GM12864 (cell line): ENCODE measurements at regions not wholly inside any gene's neighbourhood (a gene's known extent, or its start where the extent isn't known, plus 50 kb on each side); places are given as distances from the start of the nearest gene placed in this dataset.

ENCODE experiments used
- DNase-seq: peaks from one replicate; pipeline ENCODE4 v3.0.0-alpha.2; 2011; ENCODE audit warnings: low read depth
- H3K4me3 ChIP-seq: 2 replicates; pipeline ENCODE4 v1.5.1; 2011; ENCODE audit warnings: mild to moderate bottlenecking, low read depth, low read length, control low read depth
- CTCF ChIP-seq: IDR thresholded peaks from 2 replicates; pipeline ENCODE4 v1.5.1; 2011; ENCODE audit warnings: low read depth, mild to moderate bottlenecking, moderate library complexity, low read length, control low read depth, inconsistent platforms; ENCODE audit errors: missing control alignments

GRCh38 chr16:73872856-73873255 is 423.8 kb upstream of the PSMD7 start:
- H3K4me3 ChIP-seq = no peak overlapping the region
- DNase-seq = no peak
- no peak for TF ChIP-seq CTCF

GRCh38 chr16:73871088-73871733 is 425.4 kb upstream of the PSMD7 start:
- no peak for TF ChIP-seq CTCF
- H3K4me3 ChIP-seq = no peak overlapping the region
- no peak for DNase-seq

- no peak overlapping the region for H3K4me3 ChIP-seq
- DNase-seq = no peak
- no peak for TF ChIP-seq CTCF
Observed at GRCh38 chr16:73869126-73869525, 427.5 kb upstream of the PSMD7 start.

GRCh38 chr16:73864868-73865267 is 431.7 kb upstream of the PSMD7 start:
- no peak overlapping the region for H3K4me3 ChIP-seq
- TF ChIP-seq CTCF = no peak
- no peak for DNase-seq

GRCh38 chr16:73858326-73858725 is 438.3 kb upstream of the PSMD7 start:
- H3K4me3 ChIP-seq = no peak overlapping the region
- no peak for TF ChIP-seq CTCF

GRCh38 chr16:73853968-73854367 is 442.6 kb upstream of the PSMD7 start:
- H3K4me3 ChIP-seq = no peak overlapping the region
- DNase-seq = no peak
- TF ChIP-seq CTCF = no peak

More at GRCh38 chr16:73858326-73858725, 438.3 kb upstream of the PSMD7 start:
- DNase-seq = no peak

GRCh38 chr16:73852561-73852960 is 444.1 kb upstream of the PSMD7 start:
- TF ChIP-seq CTCF = no peak
- no peak overlapping the region for H3K4me3 ChIP-seq
- no peak for DNase-seq
